H1 (cell line): ENCODE measurements at regions not wholly inside any gene's neighbourhood (a gene's known extent, or its start where the extent isn't known, plus 50 kb on each side); places are given as distances from the start of the nearest gene placed in this dataset.

Experiments used
- CHD2 ChIP-seq: IDR thresholded peaks from 2 replicates; pipeline ENCODE4 v1.6.1; 2012; ENCODE audit warnings: low read length, improper control_type of control experiment
- EGR1 ChIP-seq: IDR thresholded peaks from 2 replicates; pipeline ENCODE4 v1.6.1; 2011; ENCODE audit warnings: low read depth, low read length, borderline replicate concordance
- EP300 ChIP-seq, 2 experiments: IDR thresholded peaks; 1 replicate in 1 of 2; 2 replicates in 1 of 2; pipeline ENCODE4 v1.6.1; 2011 to 2012; ENCODE audit warnings: low read depth in 2 of 2, low read length in 2 of 2, mild to moderate bottlenecking in 2 of 2, borderline replicate concordance in 1 of 2, inconsistent platforms in 1 of 2, moderate library complexity in 1 of 2
- EZH2 ChIP-seq: fragments of 200-600 bp; sonication (generic); IDR thresholded peaks from 2 replicates; pipeline ENCODE4 v1.7.1; 2012; ENCODE audit warnings: low read depth, mild to moderate bottlenecking, moderate library complexity, low read length, inconsistent platforms; ENCODE audit not compliant: severe bottlenecking
- POLR2A ChIP-seq, 2 experiments: IDR thresholded peaks; 1 replicate in 1 of 2; 2 replicates in 1 of 2; pipeline ENCODE4 v1.6.1; 2011; ENCODE audit warnings: low read depth in 2 of 2, low read length in 2 of 2, mild to moderate bottlenecking in 2 of 2; ENCODE audit errors: control extremely low read depth in 1 of 2
- YY1 ChIP-seq: IDR thresholded peaks from 2 replicates; pipeline ENCODE4 v1.6.1; 2011; ENCODE audit warnings: low read depth, mild to moderate bottlenecking, low read length
- TF ChIP-seq, protein P1 (sequence below): IDR thresholded peaks from 2 replicates; pipeline ENCODE4 v1.6.1; 2011; ENCODE audit warnings: low read length, improper control_type of control experiment
- TF ChIP-seq, protein P2 (sequence below), 3 experiments: IDR thresholded peaks; 1 replicate in 2 of 3; 2 replicates in 1 of 3; pipeline versions ENCODE4 v1.5.1 to v1.6.1; 2011; ENCODE audit warnings: low read length in 3 of 3, mild to moderate bottlenecking in 3 of 3, inconsistent platforms in 2 of 3, low read depth in 1 of 3, moderate library complexity in 1 of 3; ENCODE audit not compliant: insufficient read depth in 1 of 3; ENCODE audit errors: control extremely low read depth in 1 of 3

DNA sequence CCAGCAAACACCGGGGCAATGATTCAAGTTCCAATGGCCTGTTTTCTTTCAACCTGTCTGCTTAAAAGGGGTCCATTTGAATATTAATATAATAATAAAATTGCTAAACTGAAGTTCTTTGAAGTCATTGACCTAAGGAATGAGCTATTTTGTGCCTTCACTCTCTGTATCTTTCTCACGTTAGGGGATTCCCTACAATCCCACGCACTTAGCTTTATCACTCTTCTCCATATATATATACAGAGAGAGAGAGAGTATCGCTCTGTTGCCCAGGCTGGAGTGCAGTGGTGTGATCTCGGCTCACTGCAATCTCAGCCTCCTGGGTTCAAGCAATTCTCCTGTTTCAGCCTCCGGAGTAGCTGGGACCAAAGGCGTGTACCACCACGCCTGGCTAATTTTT lies 83.9 kb upstream of the NWD2 start:
- TF ChIP-seq YY1 = no peak
- TF ChIP-seq EP300 (IDR thresholded peaks at IDR 0.05; ENCODE audit: borderline replicate concordance in 1 of 2, low read depth in 2 of 2, low read length in 2 of 2) = no peak
- TF ChIP-seq, protein P1, sequence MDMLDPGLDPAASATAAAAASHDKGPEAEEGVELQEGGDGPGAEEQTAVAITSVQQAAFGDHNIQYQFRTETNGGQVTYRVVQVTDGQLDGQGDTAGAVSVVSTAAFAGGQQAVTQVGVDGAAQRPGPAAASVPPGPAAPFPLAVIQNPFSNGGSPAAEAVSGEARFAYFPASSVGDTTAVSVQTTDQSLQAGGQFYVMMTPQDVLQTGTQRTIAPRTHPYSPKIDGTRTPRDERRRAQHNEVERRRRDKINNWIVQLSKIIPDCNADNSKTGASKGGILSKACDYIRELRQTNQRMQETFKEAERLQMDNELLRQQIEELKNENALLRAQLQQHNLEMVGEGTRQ = no peak
- TF ChIP-seq, protein P2, sequence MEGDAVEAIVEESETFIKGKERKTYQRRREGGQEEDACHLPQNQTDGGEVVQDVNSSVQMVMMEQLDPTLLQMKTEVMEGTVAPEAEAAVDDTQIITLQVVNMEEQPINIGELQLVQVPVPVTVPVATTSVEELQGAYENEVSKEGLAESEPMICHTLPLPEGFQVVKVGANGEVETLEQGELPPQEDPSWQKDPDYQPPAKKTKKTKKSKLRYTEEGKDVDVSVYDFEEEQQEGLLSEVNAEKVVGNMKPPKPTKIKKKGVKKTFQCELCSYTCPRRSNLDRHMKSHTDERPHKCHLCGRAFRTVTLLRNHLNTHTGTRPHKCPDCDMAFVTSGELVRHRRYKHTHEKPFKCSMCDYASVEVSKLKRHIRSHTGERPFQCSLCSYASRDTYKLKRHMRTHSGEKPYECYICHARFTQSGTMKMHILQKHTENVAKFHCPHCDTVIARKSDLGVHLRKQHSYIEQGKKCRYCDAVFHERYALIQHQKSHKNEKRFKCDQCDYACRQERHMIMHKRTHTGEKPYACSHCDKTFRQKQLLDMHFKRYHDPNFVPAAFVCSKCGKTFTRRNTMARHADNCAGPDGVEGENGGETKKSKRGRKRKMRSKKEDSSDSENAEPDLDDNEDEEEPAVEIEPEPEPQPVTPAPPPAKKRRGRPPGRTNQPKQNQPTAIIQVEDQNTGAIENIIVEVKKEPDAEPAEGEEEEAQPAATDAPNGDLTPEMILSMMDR (IDR thresholded peaks at IDR 0.05; ENCODE audit: control extremely low read depth in 1 of 3, insufficient read depth in 1 of 3, low read depth in 1 of 3, low read length in 3 of 3) = no peak
- no peak for TF ChIP-seq EZH2
- no peak for TF ChIP-seq CHD2
- no peak for TF ChIP-seq POLR2A (IDR thresholded peaks at IDR 0.05; ENCODE audit: control extremely low read depth in 1 of 2, low read depth in 2 of 2, low read length in 2 of 2)
- TF ChIP-seq EGR1 = no peak
